Dermis microvascular lymphatic vessel endothelial cell (primary cell): ENCODE measurements at regions not wholly inside any gene's neighbourhood (a gene's known extent, or its start where the extent isn't known, plus 50 kb on each side); places are given as distances from the start of the nearest gene placed in this dataset.
"Not testable (repeated sequence)": the region's sequence is repeated elsewhere in the genome, so short reads cannot be mapped to it uniquely, and the experiment has no call there.

Experiments
- DNase-seq, 2 donors: peaks; one replicate each; pipeline versions ENCODE4 v3.0.0 to v3.0.0-alpha.2; 2010; ENCODE audit warnings: low read depth in 2 of 2

GRCh38 chr6:112459758-112460304 lies 112.7 kb downstream of the RFPL4B start:
- no peak for DNase-seq

- DNase-seq: no peak
Observed at GRCh38 chr6:112464901-112465665, 118.0 kb downstream of the RFPL4B start.

DNA sequence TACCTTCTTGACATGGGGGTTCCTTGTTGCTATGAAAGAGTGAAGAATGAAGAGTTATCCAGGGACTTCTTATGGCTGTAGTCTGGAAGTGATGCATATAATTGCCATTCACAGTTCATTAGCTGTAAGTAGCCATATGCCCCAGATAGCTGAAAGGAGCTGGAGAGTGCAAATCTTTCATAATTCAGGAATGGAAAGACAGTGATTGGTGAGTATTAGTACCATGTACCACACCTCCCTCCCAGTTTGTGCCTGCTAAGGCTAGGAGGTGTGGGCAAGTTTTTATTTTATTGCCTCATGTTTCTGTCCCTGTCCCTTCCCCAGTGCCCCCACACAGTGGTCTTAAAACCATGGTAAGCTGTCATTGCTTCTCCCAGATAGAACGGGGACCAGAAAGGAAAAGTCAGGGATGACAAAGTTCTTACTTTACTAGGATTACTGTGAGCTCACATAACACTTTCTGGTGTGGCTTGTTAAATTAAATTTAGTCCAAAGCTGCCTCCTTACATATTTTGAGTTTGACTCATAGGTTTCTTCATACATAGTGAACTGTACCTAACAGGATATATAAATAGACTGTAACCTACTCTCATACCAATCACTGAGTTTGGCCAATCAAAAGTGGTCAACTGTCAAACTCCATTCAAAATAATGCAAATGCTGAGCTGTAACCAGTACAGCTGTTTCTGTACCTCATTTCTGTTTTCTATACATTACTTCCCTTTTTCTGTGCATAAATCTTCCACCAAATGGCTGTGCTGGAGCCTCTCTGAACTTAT lies 119.4 kb downstream of the RFPL4B start:
- no peak for DNase-seq

- DNase-seq: no peak
Observed at GRCh38 chr6:112468359-112468758, 121.2 kb downstream of the RFPL4B start.

DNA sequence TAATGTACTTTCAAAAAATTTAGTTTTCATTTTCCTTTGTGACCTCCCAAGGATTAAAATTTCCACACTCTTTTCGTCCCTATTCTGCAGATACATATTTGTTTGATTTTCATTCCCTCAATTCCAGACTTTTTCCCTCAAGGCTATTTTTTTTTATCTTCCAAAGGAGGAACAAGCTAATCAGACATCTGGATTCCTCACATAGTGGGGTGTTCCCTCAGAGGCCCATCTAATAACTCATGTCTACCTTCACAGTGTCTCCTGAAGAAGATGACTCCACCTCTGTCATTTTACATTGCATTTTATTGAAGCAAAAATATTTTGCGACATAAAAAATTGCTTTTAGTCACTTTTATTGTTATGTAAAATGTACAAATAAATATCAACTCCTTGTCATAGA lies 122.2 kb downstream of the RFPL4B start:
- no peak for DNase-seq

DNA sequence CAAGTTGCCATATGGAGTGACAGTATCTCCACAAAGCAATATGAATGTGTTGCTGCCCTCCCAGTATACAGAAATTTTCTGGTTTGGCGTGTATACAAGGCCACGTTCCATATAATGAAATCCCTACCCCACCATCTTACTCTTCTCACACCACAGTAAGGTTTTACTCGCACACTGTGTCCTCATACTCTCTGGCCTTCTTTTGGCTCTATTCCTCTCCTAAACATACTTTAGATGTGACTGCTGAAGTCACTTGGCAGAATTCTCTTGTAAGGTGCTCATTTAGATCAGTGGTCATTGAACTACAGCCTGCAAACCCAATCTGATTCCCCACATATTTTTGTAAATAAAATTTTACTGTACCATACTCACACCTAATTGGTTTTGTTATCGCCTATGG lies 123.2 kb downstream of the RFPL4B start:
- no peak for DNase-seq

DNA sequence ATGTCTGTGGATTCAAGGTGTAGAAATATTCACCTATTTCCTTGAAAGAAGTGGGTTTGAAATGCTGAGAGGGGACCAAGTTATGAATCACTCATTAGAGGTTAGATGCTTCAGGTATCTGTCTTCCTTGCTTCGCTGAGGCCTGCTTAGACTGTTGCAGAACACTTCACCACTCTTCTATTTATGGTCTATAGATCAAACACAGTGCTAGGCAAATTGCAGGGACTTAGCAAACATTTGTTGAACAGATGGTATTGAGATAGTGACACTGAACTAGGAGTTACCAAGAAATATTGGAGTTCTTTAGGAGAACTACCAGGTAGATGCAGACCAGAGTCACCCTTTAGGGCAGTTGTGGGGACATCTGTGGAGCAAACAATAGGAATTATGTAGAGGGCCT lies 123.8 kb downstream of the RFPL4B start:
- no peak for DNase-seq

DNA sequence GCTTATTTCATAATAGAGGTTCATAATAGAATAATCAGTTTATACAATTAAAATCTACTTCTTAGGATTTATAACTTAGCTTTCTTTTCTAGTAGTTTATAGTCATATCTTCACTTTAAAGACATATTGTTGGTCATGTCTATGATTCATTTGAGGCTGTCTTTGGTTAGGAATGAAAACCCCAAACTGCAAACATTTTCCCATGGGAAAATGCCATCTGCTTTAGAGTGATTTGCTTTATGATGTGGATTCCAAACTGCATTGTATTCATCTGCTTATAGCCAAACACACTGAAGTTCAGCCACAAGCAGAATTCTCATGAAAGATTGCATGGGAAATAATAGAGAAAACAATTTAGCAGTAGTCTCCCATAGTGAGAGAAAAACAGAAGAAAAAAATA lies 128.0 kb downstream of the RFPL4B start:
- no peak for DNase-seq

DNA sequence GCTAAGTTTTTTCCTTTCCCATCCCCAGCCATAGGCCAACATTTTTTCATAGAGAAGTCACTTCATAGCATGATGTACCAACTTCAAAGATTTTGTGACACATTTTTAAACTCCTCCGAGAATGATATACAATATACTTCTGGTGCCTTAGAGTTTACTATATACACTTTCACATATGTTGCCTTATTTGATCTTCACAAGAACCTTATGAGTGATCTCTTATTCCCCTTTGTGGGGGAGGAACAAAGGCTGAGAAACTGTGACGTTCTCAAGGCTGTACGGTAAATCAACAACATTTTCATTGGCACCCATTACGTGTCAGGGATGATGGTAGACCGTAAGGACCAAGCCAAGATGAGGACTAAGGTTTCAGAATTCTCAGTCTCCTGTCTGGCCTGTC lies 130.0 kb downstream of the RFPL4B start:
- no peak for DNase-seq

- peak; percentile 25 to 27 for DNase-seq
Observed at GRCh38 chr6:112478036-112478435, 130.9 kb downstream of the RFPL4B start.

- not testable (repeated sequence) for DNase-seq
Observed at GRCh38 chr6:112479975-112480374, 132.8 kb downstream of the RFPL4B start.

DNA sequence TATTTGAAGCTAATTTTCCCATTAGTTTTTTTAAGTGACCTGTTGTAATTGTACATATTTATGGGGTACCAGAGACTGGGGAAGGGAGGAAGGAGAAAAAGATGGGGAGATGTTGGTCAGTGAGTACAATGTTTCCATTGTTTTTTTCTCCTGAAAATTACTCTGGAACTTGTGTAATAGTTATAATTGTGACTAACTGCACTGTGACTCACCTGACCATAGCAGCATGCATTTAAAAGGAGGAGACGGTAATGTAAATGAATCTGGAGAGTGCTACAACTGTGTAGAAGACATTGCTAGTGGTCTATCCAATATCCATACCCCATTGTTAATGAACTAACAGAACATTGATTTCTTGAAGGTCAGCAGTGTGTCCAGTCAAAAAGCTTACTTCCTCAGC lies 133.4 kb downstream of the RFPL4B start:
- no peak for DNase-seq

DNA sequence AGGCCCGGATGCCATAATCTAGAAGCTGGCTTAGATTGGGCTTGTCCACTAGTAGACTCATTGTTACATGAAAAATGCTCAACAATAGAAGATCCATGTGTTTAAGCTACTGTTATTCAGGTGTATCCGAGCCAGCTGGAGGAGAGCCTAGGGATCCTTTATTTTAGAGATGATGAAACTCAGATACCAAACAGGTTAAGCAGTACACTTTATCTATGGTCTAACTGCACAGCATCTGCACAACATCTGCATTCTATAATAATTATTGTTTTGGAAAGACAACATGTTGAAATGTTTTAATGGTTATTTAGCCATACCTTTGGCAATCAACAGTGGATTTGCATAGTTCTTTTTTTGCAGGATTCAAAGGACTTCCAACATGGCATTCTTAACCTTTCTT lies 134.1 kb downstream of the RFPL4B start:
- no peak for DNase-seq

DNA sequence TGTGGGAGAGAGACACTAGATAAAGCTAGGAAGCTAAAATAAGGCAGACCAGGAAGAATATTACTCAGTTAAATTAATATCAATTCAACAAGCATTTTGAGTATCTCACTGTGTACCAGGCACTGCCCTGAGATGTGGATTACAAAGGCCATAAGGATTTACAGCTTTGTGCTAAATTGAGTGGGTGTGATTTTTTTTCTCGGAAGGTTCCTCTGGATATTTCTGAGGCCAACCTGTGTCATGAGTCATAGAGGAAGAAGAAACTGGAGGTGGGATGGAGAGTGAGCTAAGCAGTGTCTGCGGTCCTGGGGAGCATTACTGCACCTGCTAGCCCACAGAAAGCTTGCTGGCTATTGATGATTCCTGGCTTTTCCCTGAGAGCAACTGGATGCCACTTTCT lies 135.2 kb downstream of the RFPL4B start:
- no peak for DNase-seq

- no peak for DNase-seq
Observed at GRCh38 chr6:112485120-112485826, 138.1 kb downstream of the RFPL4B start.

DNA sequence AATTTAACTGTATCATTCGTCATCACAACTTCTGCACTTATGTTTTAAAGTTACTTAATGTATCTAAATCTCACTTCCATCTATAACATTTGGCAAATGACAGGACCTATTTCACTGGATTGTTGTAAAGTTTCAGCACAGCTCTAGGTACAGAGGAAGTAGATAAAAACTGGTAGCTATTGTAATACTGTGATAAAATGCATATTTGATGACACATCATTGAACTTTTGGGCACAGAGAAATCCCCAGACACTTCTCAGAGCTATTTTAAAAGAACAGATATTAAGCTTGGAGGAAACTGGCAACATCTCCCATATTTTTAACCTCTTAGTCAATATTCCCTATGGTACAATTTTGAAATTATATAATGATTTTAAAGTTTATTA lies 138.7 kb downstream of the RFPL4B start:
- peak in 1 of 2 donors; percentile 52 for DNase-seq

- no peak for DNase-seq
Observed at GRCh38 chr6:112486454-112486853, 139.3 kb downstream of the RFPL4B start.

GRCh38 chr6:112488238-112488637 lies 141.1 kb downstream of the RFPL4B start:
- DNase-seq: no peak

- peak; percentile 12 to 45 for DNase-seq
Observed at GRCh38 chr6:112501705-112502104, 154.6 kb downstream of the RFPL4B start.

DNA sequence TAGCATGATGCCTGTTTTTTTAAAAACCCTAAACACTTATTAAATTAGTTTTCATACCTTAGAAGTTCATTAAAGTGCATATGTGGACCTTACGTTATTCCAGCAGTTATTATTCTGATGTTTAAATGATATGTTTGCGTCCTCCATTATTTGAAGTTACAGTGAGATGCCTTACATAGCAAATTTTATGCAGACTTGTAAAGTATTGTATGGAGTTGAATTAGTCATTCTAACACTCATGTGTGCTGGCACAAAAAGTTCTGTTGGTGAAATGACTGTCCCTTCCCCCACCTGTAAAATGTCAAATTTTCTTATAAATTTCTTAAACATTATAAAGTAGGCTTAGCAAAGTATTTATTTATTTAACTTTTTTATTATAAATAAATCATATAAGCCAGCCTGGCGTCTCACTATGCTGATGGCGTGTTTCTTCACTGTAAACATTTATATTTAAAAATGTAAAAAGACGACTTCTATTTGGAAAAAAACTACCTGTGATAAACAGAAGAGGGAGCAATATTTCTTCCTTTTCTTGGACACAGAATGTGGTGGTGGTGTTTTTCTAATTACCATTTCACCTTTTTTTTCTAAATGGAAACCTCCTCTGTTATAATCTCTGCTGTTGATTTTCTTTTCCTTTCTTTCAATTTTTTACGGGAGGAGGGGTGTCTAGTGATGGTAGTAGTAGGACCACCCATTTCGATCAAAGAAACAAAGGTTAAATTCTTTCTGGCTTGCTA lies 155.4 kb downstream of the RFPL4B start:
- DNase-seq: peak; percentile 4 to 13

DNA sequence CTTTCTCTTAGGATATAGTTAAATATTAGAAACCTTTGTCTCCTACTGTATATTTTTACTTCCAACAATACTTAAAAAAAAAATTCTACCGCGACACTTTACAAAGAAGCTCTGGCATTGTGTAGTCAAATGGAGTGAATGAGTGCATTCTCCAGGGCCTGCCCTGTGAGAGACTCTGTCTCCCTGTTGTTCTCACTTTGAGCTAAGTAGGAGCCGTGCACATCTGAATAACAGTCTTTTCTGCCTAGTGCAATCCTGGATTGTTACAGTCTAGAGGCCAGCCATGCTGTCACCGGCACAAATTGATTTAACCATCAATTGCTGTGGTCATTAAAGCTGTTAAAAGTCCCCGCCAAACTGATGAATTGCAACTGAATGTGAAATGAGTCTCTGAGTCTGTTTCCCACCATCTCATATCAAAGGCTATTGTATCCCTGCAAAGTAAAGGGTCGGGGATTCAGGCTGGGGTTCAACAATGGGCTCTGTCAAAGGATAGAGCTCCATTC lies 156.0 kb downstream of the RFPL4B start:
- DNase-seq: no peak
